B cell (primary cell): ENCODE measurements at regions not wholly inside any gene's neighbourhood (a gene's known extent, or its start where the extent isn't known, plus 50 kb on each side); places are given as distances from the start of the nearest gene placed in this dataset.

Source experiments
- ATAC-seq: fragments of 200-7000 bp; cut with Tn5 transposase; one replicate; pipeline ENCODE4 v1.10.0; 2021; ENCODE audit warnings: low read depth, mild to moderate bottlenecking, moderate number of reproducible peaks, moderate library complexity
- CTCF ChIA-PET: fragments of 350-600 bp; sonication (Branson Sonifier 250); formaldehyde crosslinking; loops from one replicate; lab custom pipeline; 2021; ENCODE audit warnings: antibody characterized with exemption, inconsistent platforms; lab: Charles Lee
- POLR2A ChIA-PET: fragments of 350-600 bp; sonication (Branson Sonifier 250); formaldehyde crosslinking; loops from one replicate; lab custom pipeline; 2021; ENCODE audit warnings: antibody characterized with exemption; lab: Charles Lee
- DNase-seq: peaks from one replicate; pipeline ENCODE4 v3.0.0; 2013
- H2AFZ ChIP-seq: 2 replicates; pipeline ENCODE4 v1.6.1; 2012; ENCODE audit warnings: mild to moderate bottlenecking, low read depth, low read length; ENCODE audit not compliant: insufficient read depth, poor library complexity, severe bottlenecking
- H3K27ac ChIP-seq, 2 donors: 1 replicate in 1 of 2; 2 replicates in 1 of 2; pipeline ENCODE4 v1.5.1; 2012 to 2013; ENCODE audit warnings: low read length in 2 of 2, mild to moderate bottlenecking in 2 of 2, moderate library complexity in 1 of 2
- H3K27me3 ChIP-seq, 4 experiments: fragments of 200-600 bp in 1 of 4; sonication (generic) in 1 of 4; replicated peaks in 1 of 4; 1 replicate in 2 of 4; 2 replicates in 2 of 4; pipeline versions ENCODE4 v1.6.1 to v1.7.0; 2013 to 2016; ENCODE audit warnings: low read length in 3 of 4, mild to moderate bottlenecking in 2 of 4, mixed read lengths in 1 of 4, moderate library complexity in 1 of 4; ENCODE audit not compliant: insufficient read depth in 4 of 4, control insufficient read depth in 3 of 4; ENCODE audit errors: control extremely low read depth in 1 of 4
- H3K36me3 ChIP-seq, 2 experiments: replicated peaks in 1 of 2; 1 replicate in 1 of 2; 2 replicates in 1 of 2; pipeline versions ENCODE4 v1.6.1 to v1.7.1; 2013; ENCODE audit warnings: low read length in 1 of 2; ENCODE audit not compliant: insufficient read depth in 2 of 2, control insufficient read depth in 1 of 2; ENCODE audit errors: control extremely low read depth in 1 of 2, extremely low read depth in 1 of 2
- H3K4me1 ChIP-seq, 2 donors: fragments of 200-600 bp in 1 of 2; sonication (generic) in 1 of 2; 1 replicate in 1 of 2; 2 replicates in 1 of 2; pipeline versions ENCODE4 v1.5.1 to v1.6.1; 2013 to 2017; ENCODE audit warnings: low read length in 2 of 2; ENCODE audit not compliant: control insufficient read depth in 2 of 2, insufficient read depth in 2 of 2
- H3K4me2 ChIP-seq: replicated peaks from 2 replicates; pipeline ENCODE3; 2012; ENCODE audit warnings: mild to moderate bottlenecking, low read depth, low read length; ENCODE audit not compliant: poor library complexity, severe bottlenecking
- H3K4me3 ChIP-seq, 5 experiments: fragments of 200-600 bp in 1 of 5; sonication (generic) in 1 of 5; 1 replicate in 3 of 5; 2 replicates in 2 of 5; pipeline versions ENCODE4 v1.5.1 to v1.7.0; 2011 to 2016; ENCODE audit warnings: low read length in 4 of 5, mild to moderate bottlenecking in 4 of 5, low read depth in 2 of 5, control low read depth in 1 of 5, moderate library complexity in 1 of 5; ENCODE audit not compliant: insufficient read depth in 1 of 5; ENCODE audit errors: control extremely low read depth in 1 of 5, extremely low read depth in 1 of 5
- H3K79me2 ChIP-seq: fragments of 200-600 bp; sonication (generic); one replicate; pipeline ENCODE4 v1.6.0; 2016; ENCODE audit warnings: low read length; ENCODE audit not compliant: control insufficient read depth, insufficient read depth
- H3K9ac ChIP-seq: fragments of 200-600 bp; sonication (generic); 2 replicates; pipeline ENCODE4 v1.6.1; 2017; ENCODE audit warnings: mild to moderate bottlenecking, low read length, moderate library complexity
- H3K9me3 ChIP-seq, 3 donors: one replicate each; pipeline versions ENCODE4 v1.6.1 to v1.7.1; 2013; ENCODE audit warnings: low read length in 2 of 3; ENCODE audit not compliant: control insufficient read depth in 2 of 3, insufficient read depth in 1 of 3; ENCODE audit errors: control extremely low read depth in 1 of 3
- H4K20me1 ChIP-seq: 2 replicates; pipeline ENCODE4 v1.6.0; 2012; ENCODE audit warnings: mild to moderate bottlenecking, low read length; ENCODE audit not compliant: insufficient read depth, control insufficient read depth, poor library complexity, severe bottlenecking
- H3K27ac Mint-ChIP-seq: one replicate; pipeline ENCODE4 v1.8.0; 2021; ENCODE audit warnings: mixed read lengths
- H3K27me3 Mint-ChIP-seq: one replicate; pipeline ENCODE4 v1.8.0; 2021; ENCODE audit warnings: mixed read lengths
- H3K4me1 Mint-ChIP-seq: one replicate; pipeline ENCODE4 v1.8.0; 2021; ENCODE audit warnings: mixed read lengths
- H3K4me3 Mint-ChIP-seq: one replicate; pipeline ENCODE4 v1.8.0; 2021; ENCODE audit warnings: mixed read lengths
- H3K9me3 Mint-ChIP-seq: one replicate; pipeline ENCODE4 v1.8.0; 2022; ENCODE audit warnings: mixed read lengths; ENCODE audit not compliant: insufficient read depth
- EZH2 ChIP-seq: IDR thresholded peaks from 2 replicates; pipeline ENCODE4 v1.6.1; 2012; ENCODE audit warnings: borderline replicate concordance, low read depth, mild to moderate bottlenecking, moderate library complexity, low read length; ENCODE audit not compliant: insufficient read depth, poor library complexity, severe bottlenecking
- WGBS: methylation state at CpG from one replicate; pipeline ENCODE4 v1.1.5; 2013; ENCODE audit warnings: missing lambda C conversion rate; ENCODE audit not compliant: insufficient coverage; 5-methylcytosine and 5-hydroxymethylcytosine counted together
- intact Hi-C: fragments of 100-400 bp; cut with micrococcal nuclease; formaldehyde crosslinking; loops from one replicate; pipeline ENCODE4 v1.10.0; 2022
- TF ChIP-seq, protein P1 (sequence below): fragments of 200-600 bp; IDR thresholded peaks from one replicate; pipeline ENCODE4 v1.8.0; 2022; ENCODE audit warnings: antibody characterized with exemption, mild to moderate bottlenecking

- Mint-ChIP-seq H3K9me3 (no peaks in the 10 kb centered on the region), H3K27ac (no peak overlapping the region), H3K4me3 (no peak overlapping the region), H3K27me3 (no peaks in the 10 kb centered on the region), H3K4me1 (peaks cover 26% of the 10 kb centered on the region)
- Histone ChIP-seq H4K20me1 (no peaks in the 10 kb centered on the region), H3K27ac (peak overlapping the region in 1 of 2 donors; percentile 45), H3K79me2 (no peaks in the 10 kb centered on the region), H3K36me3 (no peaks in the 10 kb centered on the region), H3K4me3 (no peak overlapping the region), H3K9ac (no peak overlapping the region), H3K27me3 (no peaks in the 10 kb centered on the region), H3K9me3 (no peaks in the 10 kb centered on the region), H3K4me2 (peak overlapping the region; percentile 27), H3K4me1 (peaks cover 6 to 20% of the 10 kb centered on the region in 2 donors), H2AFZ (no peak overlapping the region)
- ChIA-PET POLR2A (no interaction called here), CTCF (no interaction called here)
- DNase-seq (peak; percentile 47), ATAC-seq (no peak)
- TF ChIP-seq, protein P1, sequence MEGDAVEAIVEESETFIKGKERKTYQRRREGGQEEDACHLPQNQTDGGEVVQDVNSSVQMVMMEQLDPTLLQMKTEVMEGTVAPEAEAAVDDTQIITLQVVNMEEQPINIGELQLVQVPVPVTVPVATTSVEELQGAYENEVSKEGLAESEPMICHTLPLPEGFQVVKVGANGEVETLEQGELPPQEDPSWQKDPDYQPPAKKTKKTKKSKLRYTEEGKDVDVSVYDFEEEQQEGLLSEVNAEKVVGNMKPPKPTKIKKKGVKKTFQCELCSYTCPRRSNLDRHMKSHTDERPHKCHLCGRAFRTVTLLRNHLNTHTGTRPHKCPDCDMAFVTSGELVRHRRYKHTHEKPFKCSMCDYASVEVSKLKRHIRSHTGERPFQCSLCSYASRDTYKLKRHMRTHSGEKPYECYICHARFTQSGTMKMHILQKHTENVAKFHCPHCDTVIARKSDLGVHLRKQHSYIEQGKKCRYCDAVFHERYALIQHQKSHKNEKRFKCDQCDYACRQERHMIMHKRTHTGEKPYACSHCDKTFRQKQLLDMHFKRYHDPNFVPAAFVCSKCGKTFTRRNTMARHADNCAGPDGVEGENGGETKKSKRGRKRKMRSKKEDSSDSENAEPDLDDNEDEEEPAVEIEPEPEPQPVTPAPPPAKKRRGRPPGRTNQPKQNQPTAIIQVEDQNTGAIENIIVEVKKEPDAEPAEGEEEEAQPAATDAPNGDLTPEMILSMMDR: no peak
- no peak for TF ChIP-seq EZH2
- intact Hi-C loops: no loop called here
- WGBS: no CpG with 5 or more reads among the region's 4 CpGs
These were observed 279.0 kb downstream of the CALCRL start for GRCh38 chr2:187168720-187169713.

DNA sequence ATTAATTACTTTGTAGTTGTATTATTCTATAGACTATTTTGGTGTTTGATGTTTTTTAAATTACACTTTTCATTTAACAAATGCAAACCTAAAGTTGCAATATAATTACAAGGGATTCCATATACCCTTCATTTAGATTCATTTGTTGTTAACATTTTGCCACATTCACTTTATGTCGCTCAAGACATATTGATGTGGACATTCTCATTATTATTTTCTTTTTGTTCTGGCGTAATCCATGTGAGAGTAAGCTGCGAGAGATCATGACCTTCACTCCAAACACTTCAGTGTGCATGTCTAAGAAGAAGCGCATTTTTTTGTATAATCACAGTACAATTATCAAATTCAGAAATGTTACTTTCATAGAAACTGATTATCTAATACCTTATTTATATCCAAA lies 280.6 kb downstream of the CALCRL start:
- no peak for ATAC-seq
- Mint-ChIP-seq H3K4me3 (no peak overlapping the region), H3K27ac (no peak overlapping the region), H3K9me3 (no peaks in the 10 kb centered on the region), H3K4me1 (peaks cover 26% of the 10 kb centered on the region), H3K27me3 (no peaks in the 10 kb centered on the region)
- CTCF ChIA-PET: no interaction called here
- POLR2A ChIA-PET: no interaction called here
- WGBS: no CpG with 5 or more reads among the region's 4 CpGs
- H3K9me3 ChIP-seq: no peaks in the 10 kb centered on the region
- H2AFZ ChIP-seq: no peak overlapping the region
- no peaks in the 10 kb centered on the region for H3K79me2 ChIP-seq
- DNase-seq: no peak
- H3K27ac ChIP-seq: no peak overlapping the region
- intact Hi-C loops: no loop called here
- TF ChIP-seq, protein P1: no peak
- TF ChIP-seq EZH2: no peak
- no peak overlapping the region for H3K4me2 ChIP-seq
- H3K27me3 ChIP-seq: no peaks in the 10 kb centered on the region
- H3K36me3 ChIP-seq: no peaks in the 10 kb centered on the region
- no peaks in the 10 kb centered on the region for H4K20me1 ChIP-seq
- no peak overlapping the region for H3K4me3 ChIP-seq
- H3K9ac ChIP-seq: no peak overlapping the region
- H3K4me1 ChIP-seq: peaks cover 6 to 20% of the 10 kb centered on the region in 2 donors
